ENCODE measurements at regions not wholly inside any gene's neighbourhood (a gene's known extent, or its start where the extent isn't known, plus 50 kb on each side); places are given as distances from the start of the nearest gene placed in this dataset.

DNA sequence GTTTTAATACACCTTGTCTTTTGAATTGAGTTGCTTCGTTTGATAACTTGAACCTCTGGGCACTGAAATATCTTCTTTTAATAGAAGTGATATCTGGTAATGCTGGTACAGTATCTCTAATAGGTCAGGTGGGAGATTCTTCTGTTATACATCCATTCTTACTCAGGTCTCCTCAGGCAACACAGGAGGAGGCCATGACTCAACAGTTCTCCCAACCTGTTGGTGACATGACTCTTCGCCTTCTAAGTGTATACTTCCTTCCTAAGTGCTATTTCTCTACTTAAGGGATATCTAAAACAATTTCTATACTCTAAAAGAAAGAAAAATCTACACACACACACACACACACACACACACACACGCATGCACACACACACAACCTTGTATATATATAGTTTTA lies 509.1 kb downstream of the PCNX1 start:
- H3K4me1 Mint-ChIP-seq, result no peaks in the 10 kb centered on the region
- H3K36me3 Mint-ChIP-seq (ENCODE audit: low read depth), result peaks cover 13% of the 10 kb centered on the region
- no peaks in the 10 kb centered on the region for H3K9me3 Mint-ChIP-seq
- TF ChIP-seq, protein P1, sequence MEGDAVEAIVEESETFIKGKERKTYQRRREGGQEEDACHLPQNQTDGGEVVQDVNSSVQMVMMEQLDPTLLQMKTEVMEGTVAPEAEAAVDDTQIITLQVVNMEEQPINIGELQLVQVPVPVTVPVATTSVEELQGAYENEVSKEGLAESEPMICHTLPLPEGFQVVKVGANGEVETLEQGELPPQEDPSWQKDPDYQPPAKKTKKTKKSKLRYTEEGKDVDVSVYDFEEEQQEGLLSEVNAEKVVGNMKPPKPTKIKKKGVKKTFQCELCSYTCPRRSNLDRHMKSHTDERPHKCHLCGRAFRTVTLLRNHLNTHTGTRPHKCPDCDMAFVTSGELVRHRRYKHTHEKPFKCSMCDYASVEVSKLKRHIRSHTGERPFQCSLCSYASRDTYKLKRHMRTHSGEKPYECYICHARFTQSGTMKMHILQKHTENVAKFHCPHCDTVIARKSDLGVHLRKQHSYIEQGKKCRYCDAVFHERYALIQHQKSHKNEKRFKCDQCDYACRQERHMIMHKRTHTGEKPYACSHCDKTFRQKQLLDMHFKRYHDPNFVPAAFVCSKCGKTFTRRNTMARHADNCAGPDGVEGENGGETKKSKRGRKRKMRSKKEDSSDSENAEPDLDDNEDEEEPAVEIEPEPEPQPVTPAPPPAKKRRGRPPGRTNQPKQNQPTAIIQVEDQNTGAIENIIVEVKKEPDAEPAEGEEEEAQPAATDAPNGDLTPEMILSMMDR (conservative IDR thresholded peaks at IDR 0.05), result no peak
- no peak overlapping the region for H3K27ac Mint-ChIP-seq (ENCODE audit: unreplicated experiment)
- no peaks in the 10 kb centered on the region for H3K27me3 Mint-ChIP-seq (ENCODE audit: low read depth)
- no peak for DNase-seq (ENCODE audit: low read depth, low spot score)
- no peak overlapping the region for H3K4me3 Mint-ChIP-seq

DNA sequence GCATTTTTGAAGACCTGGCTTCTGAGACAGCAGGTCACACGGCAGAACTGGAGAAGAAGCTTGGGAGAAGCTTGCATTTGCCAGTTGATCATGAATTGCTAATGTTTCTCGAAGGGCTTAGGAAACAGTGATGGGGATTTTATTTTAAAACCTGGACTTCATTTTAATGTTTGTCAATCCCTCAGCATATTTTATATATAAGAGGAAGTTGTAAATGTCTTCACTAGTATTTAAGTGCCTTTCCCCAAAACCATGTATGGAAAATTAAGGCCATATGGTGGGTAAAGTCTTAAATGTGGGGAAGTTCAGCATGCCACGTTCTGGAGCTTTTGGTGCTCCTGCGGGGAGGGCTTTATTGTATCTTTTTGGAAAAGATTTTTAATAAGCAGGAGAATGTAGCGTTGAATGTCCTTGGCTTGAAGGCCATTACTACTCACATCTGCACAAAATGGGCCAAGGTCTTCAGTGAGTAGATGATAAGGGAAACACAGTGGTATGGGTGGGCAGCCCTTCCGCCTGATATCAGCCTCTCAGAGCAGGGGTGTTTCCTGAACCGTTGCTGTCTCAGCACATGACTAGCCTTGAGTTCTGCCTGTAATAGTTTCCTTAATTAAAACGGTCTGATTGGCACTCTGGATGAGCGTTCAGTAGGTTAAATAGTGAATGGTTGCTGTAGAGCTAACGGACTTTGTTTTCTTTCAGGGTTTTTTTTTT lies 511.4 kb downstream of the PCNX1 start:
- TF ChIP-seq, protein P1 (conservative IDR thresholded peaks at IDR 0.05), result no peak
- Mint-ChIP-seq H3K27ac (ENCODE audit: unreplicated experiment) (no peak overlapping the region), H3K36me3 (ENCODE audit: low read depth) (peaks cover 15% of the 10 kb centered on the region), H3K27me3 (ENCODE audit: low read depth) (no peaks in the 10 kb centered on the region), H3K4me1 (no peaks in the 10 kb centered on the region), H3K4me3 (no peak overlapping the region), H3K9me3 (peaks cover 3% of the 10 kb centered on the region)
- DNase-seq (ENCODE audit: low read depth, low spot score), result no peak

- peaks cover 39% of the 10 kb centered on the region for H3K36me3 Mint-ChIP-seq (ENCODE audit: low read depth)
These were observed 508.7 kb upstream of the RGS6 start for GRCh38 chr14:71423481-71423880.

GRCh38 chr14:71424941-71425340 lies 507.3 kb upstream of the RGS6 start:
- TF ChIP-seq, protein P1 (conservative IDR thresholded peaks at IDR 0.05), result no peak
- peaks cover 35% of the 10 kb centered on the region for H3K36me3 Mint-ChIP-seq (ENCODE audit: low read depth)
- peaks cover 27% of the 10 kb centered on the region for H3K9me3 Mint-ChIP-seq
- peaks cover 9% of the 10 kb centered on the region for H3K4me1 Mint-ChIP-seq
- no peaks in the 10 kb centered on the region for H3K27me3 Mint-ChIP-seq (ENCODE audit: low read depth)
- no peak overlapping the region for H3K4me3 Mint-ChIP-seq
- H3K27ac Mint-ChIP-seq (ENCODE audit: unreplicated experiment), result no peak overlapping the region
- DNase-seq (ENCODE audit: low read depth, low spot score), result no peak

More at GRCh38 chr14:71423481-71423880, 508.7 kb upstream of the RGS6 start:
- no peak overlapping the region for H3K27ac Mint-ChIP-seq (ENCODE audit: unreplicated experiment)
- TF ChIP-seq, protein P1 (conservative IDR thresholded peaks at IDR 0.05), result no peak
- DNase-seq (ENCODE audit: low read depth, low spot score), result no peak
- peaks cover 27% of the 10 kb centered on the region for H3K9me3 Mint-ChIP-seq
- H3K4me1 Mint-ChIP-seq, result peaks cover 7% of the 10 kb centered on the region
- no peak overlapping the region for H3K4me3 Mint-ChIP-seq
- no peaks in the 10 kb centered on the region for H3K27me3 Mint-ChIP-seq (ENCODE audit: low read depth)

DNA sequence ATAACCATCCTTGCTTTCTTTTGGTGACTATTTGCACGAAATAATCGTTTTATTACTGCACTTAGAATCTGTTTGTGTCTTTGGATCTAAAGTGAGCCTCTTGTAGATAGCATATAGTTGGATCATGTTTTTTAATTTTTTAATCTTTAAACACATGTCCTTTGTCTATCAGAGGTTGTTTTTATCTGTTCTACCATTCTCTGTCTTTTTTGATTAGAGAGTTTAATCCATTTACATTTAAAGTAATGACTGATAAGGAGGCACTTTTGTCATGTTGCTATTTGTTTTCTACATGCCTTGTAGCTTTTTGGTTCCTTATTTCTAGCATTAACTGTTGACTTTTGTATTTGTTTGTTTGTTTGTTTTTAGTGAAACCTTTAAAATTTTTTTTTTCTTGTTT lies 506.2 kb upstream of the RGS6 start:
- TF ChIP-seq, protein P1 (conservative IDR thresholded peaks at IDR 0.05), result no peak
- Mint-ChIP-seq H3K36me3 (ENCODE audit: low read depth) (peaks cover 35% of the 10 kb centered on the region), H3K27me3 (ENCODE audit: low read depth) (no peaks in the 10 kb centered on the region), H3K27ac (ENCODE audit: unreplicated experiment) (no peak overlapping the region), H3K4me1 (peaks cover 15% of the 10 kb centered on the region), H3K4me3 (no peak overlapping the region), H3K9me3 (peaks cover 27% of the 10 kb centered on the region)
- DNase-seq (ENCODE audit: low read depth, low spot score), result no peak

Measured in neural crest cell (in vitro differentiated cells).